Hematopoietic multipotent progenitor cell treated with erythropoietin and hydrocortisone succinate and interleukin-3 and kit ligand, for 6 days (in vitro differentiated cells): ENCODE measurements at regions not wholly inside any gene's neighbourhood (a gene's known extent, or its start where the extent isn't known, plus 50 kb on each side); places are given as distances from the start of the nearest gene placed in this dataset.

ENCODE experiments used
- DNase-seq: peaks from one replicate; pipeline ENCODE4 v3.0.0-alpha.2; 2015

- no peak for DNase-seq
Observed at GRCh38 chr7:22561895-22562593, 62.1 kb upstream of the STEAP1B start.

- DNase-seq, result no peak
Observed at GRCh38 chr7:22561321-22561811, 61.4 kb upstream of the STEAP1B start.

GRCh38 chr7:22559829-22560489 lies 60.0 kb upstream of the STEAP1B start:
- peak; percentile 86 for DNase-seq

- no peak for DNase-seq
Observed at GRCh38 chr7:22557167-22557566, 57.2 kb upstream of the STEAP1B start.

GRCh38 chr7:22555476-22555875 lies 55.5 kb upstream of the STEAP1B start:
- DNase-seq, result no peak

GRCh38 chr7:22554184-22554583 lies 54.2 kb upstream of the STEAP1B start:
- no peak for DNase-seq

GRCh38 chr7:22551768-22552513 lies 52.0 kb upstream of the STEAP1B start:
- no peak for DNase-seq

- DNase-seq, result no peak
Observed at GRCh38 chr7:22550514-22551030, 50.6 kb upstream of the STEAP1B start.

GRCh38 chr7:22549667-22550513 lies 49.9 kb upstream of the STEAP1B start:
- no peak for DNase-seq
